Nephron progenitor cell (in vitro differentiated cells): ENCODE measurements at regions not wholly inside any gene's neighbourhood (a gene's known extent, or its start where the extent isn't known, plus 50 kb on each side); places are given as distances from the start of the nearest gene placed in this dataset.
"Not testable (repeated sequence)": the region's sequence is repeated elsewhere in the genome, so short reads cannot be mapped to it uniquely, and the experiment has no call there.

Experiments
- DNase-seq: peaks from one replicate; pipeline ENCODE4 v3.0.0; 2021
- H3K27ac Mint-ChIP-seq: 2 replicates; pipeline ENCODE4 v1.8.0; 2021; ENCODE audit warnings: mild to moderate bottlenecking, moderate library complexity, mixed read lengths
- H3K27me3 Mint-ChIP-seq: 2 replicates; pipeline ENCODE4 v1.8.0; 2021; ENCODE audit warnings: mild to moderate bottlenecking, low read depth, mixed read lengths; ENCODE audit not compliant: poor library complexity
- H3K36me3 Mint-ChIP-seq: 2 replicates; pipeline ENCODE4 v1.8.0; 2021; ENCODE audit warnings: low read depth, mixed read lengths
- H3K4me1 Mint-ChIP-seq: 2 replicates; pipeline ENCODE4 v1.8.0; 2021; ENCODE audit warnings: mixed read lengths
- H3K4me3 Mint-ChIP-seq: 2 replicates; pipeline ENCODE4 v1.8.0; 2021; ENCODE audit warnings: mild to moderate bottlenecking, moderate library complexity, mixed read lengths
- H3K9me3 Mint-ChIP-seq: 2 replicates; pipeline ENCODE4 v1.8.0; 2021; ENCODE audit warnings: mild to moderate bottlenecking, moderate library complexity, mixed read lengths
- TF ChIP-seq, protein P1 (sequence below): fragments of 200-600 bp; sonication (generic); IDR thresholded peaks from 2 replicates; pipeline ENCODE4 v1.5.0; 2021; ENCODE audit warnings: antibody characterized with exemption

DNA sequence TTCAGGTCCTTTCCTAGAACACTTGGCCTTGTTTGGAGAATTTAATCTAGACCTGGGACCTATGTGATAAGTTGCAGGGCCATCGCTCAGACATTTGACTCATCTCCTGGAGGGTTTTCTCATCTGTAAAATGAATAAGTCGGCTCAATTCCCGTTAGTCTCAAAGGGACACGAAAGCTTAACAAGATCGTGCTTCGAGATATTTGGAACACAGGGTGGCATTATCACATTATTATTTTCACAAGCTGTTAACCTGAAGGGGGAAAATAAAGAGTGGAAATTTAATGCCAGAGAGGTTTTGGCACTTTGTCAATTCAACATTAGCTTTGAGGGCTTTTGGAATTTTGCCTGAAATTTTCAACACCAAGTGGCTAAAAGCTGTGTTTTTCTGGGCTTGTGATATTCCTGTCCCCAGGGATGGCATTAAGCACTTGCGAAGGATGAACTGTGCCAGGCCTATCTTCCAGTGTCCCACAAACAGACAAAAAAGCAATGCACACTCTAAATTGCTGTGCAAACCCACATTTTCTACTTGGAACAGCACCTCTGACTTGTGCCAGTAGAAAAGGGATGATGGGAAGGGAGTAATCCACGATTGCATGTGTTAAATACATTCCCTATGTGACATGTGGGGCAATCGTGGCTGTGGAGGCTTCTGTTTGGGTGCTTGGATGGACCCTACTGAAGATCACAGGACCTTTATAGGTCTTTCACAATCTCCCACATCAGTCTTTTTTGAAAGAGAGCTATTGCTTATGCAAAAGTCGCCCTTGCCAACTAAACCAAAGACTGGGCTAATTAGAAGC, 478.7 kb downstream of the MFSD1 start:
- TF ChIP-seq, protein P1, sequence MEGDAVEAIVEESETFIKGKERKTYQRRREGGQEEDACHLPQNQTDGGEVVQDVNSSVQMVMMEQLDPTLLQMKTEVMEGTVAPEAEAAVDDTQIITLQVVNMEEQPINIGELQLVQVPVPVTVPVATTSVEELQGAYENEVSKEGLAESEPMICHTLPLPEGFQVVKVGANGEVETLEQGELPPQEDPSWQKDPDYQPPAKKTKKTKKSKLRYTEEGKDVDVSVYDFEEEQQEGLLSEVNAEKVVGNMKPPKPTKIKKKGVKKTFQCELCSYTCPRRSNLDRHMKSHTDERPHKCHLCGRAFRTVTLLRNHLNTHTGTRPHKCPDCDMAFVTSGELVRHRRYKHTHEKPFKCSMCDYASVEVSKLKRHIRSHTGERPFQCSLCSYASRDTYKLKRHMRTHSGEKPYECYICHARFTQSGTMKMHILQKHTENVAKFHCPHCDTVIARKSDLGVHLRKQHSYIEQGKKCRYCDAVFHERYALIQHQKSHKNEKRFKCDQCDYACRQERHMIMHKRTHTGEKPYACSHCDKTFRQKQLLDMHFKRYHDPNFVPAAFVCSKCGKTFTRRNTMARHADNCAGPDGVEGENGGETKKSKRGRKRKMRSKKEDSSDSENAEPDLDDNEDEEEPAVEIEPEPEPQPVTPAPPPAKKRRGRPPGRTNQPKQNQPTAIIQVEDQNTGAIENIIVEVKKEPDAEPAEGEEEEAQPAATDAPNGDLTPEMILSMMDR = no peak
- H3K27me3 Mint-ChIP-seq = peaks cover 25% of the 10 kb centered on the region
- no peaks in the 10 kb centered on the region for H3K4me1 Mint-ChIP-seq
- DNase-seq = no peak
- no peaks in the 10 kb centered on the region for H3K9me3 Mint-ChIP-seq
- no peaks in the 10 kb centered on the region for H3K36me3 Mint-ChIP-seq
- H3K4me3 Mint-ChIP-seq = no peak overlapping the region
- no peak overlapping the region for H3K27ac Mint-ChIP-seq

DNA sequence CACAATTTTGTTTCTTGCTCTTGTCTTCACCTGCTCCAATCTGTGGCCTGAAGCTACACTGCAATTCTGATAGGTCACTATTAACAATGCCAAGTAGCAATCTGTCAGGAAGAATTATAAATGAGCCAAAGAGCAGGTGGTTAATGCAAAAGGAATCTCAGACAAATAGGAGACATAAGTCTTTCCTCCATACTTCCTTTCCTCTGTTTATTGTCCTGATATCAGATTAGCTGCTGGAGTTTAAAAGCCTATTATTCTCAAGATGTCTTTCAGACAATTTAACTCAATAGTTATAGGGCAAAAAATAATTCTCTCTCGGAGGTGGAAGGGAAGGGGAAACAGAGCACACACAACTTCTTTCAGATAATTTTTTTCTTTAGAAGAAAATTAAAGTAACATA, 491.6 kb downstream of the MFSD1 start:
- Mint-ChIP-seq H3K27ac (no peak overlapping the region), H3K27me3 (peaks cover 14% of the 10 kb centered on the region), H3K36me3 (no peaks in the 10 kb centered on the region), H3K9me3 (no peaks in the 10 kb centered on the region), H3K4me3 (no peak overlapping the region), H3K4me1 (no peaks in the 10 kb centered on the region)
- DNase-seq = no peak
- TF ChIP-seq, protein P1 = no peak

GRCh38 chr3:159301961-159302360, 500.1 kb downstream of the MFSD1 start:
- TF ChIP-seq, protein P1 = no peak
- Mint-ChIP-seq H3K9me3 (peaks cover 6% of the 10 kb centered on the region), H3K27me3 (peaks cover 5% of the 10 kb centered on the region), H3K4me1 (peaks cover 5% of the 10 kb centered on the region), H3K4me3 (no peak overlapping the region), H3K27ac (no peak overlapping the region), H3K36me3 (no peaks in the 10 kb centered on the region)
- DNase-seq = no peak

GRCh38 chr3:159305017-159305416, 503.2 kb downstream of the MFSD1 start:
- peaks cover 10% of the 10 kb centered on the region for H3K27me3 Mint-ChIP-seq
- H3K4me3 Mint-ChIP-seq = no peak overlapping the region
- H3K36me3 Mint-ChIP-seq = no peaks in the 10 kb centered on the region

DNA sequence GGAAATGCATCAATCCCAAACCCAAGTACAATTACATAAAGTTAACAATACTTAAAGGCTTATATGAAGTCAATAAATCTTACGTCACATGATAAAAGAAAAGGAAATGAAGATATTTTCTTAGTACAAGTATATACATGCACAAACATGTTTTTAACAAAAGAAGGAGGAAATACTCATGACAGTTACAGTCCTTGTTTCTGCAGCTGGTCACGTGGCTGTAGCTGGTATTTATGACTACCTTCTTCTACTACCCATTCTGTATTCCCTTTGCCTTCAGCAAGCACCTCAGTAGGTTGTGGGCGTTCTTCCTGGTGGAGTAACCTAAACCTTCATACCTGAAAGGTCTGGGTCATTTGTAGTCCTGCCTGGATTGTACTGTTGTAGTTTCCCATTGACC, 514.9 kb downstream of the MFSD1 start:
- H3K36me3 Mint-ChIP-seq, DNase-seq, H3K4me3 Mint-ChIP-seq: not testable (repeated sequence)

More at GRCh38 chr3:159305017-159305416, 503.2 kb downstream of the MFSD1 start:
- Mint-ChIP-seq H3K27ac (peak overlapping the region; percentile 10), H3K9me3 (peaks cover 6% of the 10 kb centered on the region), H3K4me1 (no peaks in the 10 kb centered on the region)
- no peak for DNase-seq
- TF ChIP-seq, protein P1 = no peak

GRCh38 chr3:159319156-159319555, 517.3 kb downstream of the MFSD1 start:
- Mint-ChIP-seq H3K27me3 (no peaks in the 10 kb centered on the region), H3K4me3 (no peak overlapping the region), H3K36me3 (no peaks in the 10 kb centered on the region), H3K9me3 (no peaks in the 10 kb centered on the region), H3K4me1 (no peaks in the 10 kb centered on the region), H3K27ac (no peak overlapping the region)
- DNase-seq = no peak
- TF ChIP-seq, protein P1 = no peak

More for the DNA sequence above, 514.9 kb downstream of the MFSD1 start:
- H3K27me3 Mint-ChIP-seq, H3K4me1 Mint-ChIP-seq, H3K9me3 Mint-ChIP-seq, H3K27ac Mint-ChIP-seq: not testable (repeated sequence)
